ENCODE measurements at regions not wholly inside any gene's neighbourhood (a gene's known extent, or its start where the extent isn't known, plus 50 kb on each side); places are given as distances from the start of the nearest gene placed in this dataset.

DNA sequence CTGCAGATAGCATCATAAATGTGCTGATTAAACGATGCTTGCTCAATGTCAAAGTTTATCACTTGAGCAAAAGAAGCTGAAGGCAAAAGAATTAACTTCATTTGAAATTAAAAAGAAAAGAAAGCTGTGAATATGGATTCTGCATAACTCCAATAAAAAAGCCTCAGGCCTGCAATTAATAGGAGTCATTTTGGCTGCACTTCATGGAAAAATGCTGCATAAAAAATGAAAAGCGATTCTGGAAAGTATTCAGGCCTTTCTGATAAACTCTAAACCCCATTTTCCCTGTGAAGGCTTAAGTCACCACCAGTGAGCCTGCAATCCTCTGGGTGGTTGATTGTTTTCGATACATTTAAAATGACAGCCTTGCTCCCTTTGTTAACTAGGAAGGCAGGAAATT lies 1793.4 kb downstream of the SUCLG1 start:
- H3K9me3 ChIP-seq: no peaks in the 10 kb centered on the region
- no peaks in the 10 kb centered on the region for H3K4me1 ChIP-seq
- no peak overlapping the region for H3K4me3 ChIP-seq
- H3K27ac ChIP-seq: no peak overlapping the region
- TF ChIP-seq Cebpa-rat (IDR thresholded peaks at IDR 0.05): no peak
- no peaks in the 10 kb centered on the region for H3K36me3 ChIP-seq
- H3K9ac ChIP-seq: no peak overlapping the region
- H3K4me2 ChIP-seq: no peak overlapping the region
- no peaks in the 10 kb centered on the region for H4K20me1 ChIP-seq
- no peaks in the 10 kb centered on the region for H3K27me3 ChIP-seq

- H3K4me1 ChIP-seq: no peaks in the 10 kb centered on the region
- H3K27ac ChIP-seq: no peak overlapping the region
- H4K20me1 ChIP-seq: no peaks in the 10 kb centered on the region
- H3K9ac ChIP-seq: no peak overlapping the region
- H3K36me3 ChIP-seq: no peaks in the 10 kb centered on the region
- no peak for TF ChIP-seq Cebpa-rat (IDR thresholded peaks at IDR 0.05)
- no peak overlapping the region for H3K4me3 ChIP-seq
- H3K4me2 ChIP-seq: no peak overlapping the region
- H3K27me3 ChIP-seq: no peaks in the 10 kb centered on the region
- no peaks in the 10 kb centered on the region for H3K9me3 ChIP-seq
These were observed 1802.0 kb downstream of the SUCLG1 start for GRCh38 chr2:82657106-82657505.

DNA sequence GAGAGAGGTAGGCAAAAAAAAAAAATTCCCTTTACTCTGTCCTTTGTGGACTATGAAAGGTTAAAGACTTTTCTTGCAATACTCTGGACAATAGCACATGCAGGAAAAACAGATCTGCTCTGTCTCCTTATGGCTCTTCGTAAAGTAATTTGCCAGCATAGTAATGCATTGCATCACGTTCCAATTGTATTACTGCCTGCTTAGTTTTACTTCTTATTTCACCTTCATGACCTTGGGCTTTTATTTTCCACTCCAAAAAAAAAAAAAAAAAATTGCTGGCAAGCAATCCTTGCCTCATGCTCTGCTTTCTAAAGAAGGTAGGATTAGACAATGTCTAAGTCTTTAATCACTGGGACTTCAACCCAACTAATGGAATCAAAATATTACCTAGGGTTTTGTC lies 1802.7 kb downstream of the SUCLG1 start:
- Histone ChIP-seq H3K9me3 (no peaks in the 10 kb centered on the region), H3K9ac (no peak overlapping the region), H3K4me3 (no peak overlapping the region), H3K27ac (no peak overlapping the region), H3K4me1 (no peaks in the 10 kb centered on the region), H3K4me2 (no peak overlapping the region), H3K36me3 (no peaks in the 10 kb centered on the region), H4K20me1 (no peaks in the 10 kb centered on the region), H3K27me3 (no peaks in the 10 kb centered on the region)
- TF ChIP-seq Cebpa-rat (IDR thresholded peaks at IDR 0.05): no peak

GRCh38 chr2:82652117-82652516 lies 1807.0 kb downstream of the SUCLG1 start:
- TF ChIP-seq Cebpa-rat (IDR thresholded peaks at IDR 0.05): no peak

DNA sequence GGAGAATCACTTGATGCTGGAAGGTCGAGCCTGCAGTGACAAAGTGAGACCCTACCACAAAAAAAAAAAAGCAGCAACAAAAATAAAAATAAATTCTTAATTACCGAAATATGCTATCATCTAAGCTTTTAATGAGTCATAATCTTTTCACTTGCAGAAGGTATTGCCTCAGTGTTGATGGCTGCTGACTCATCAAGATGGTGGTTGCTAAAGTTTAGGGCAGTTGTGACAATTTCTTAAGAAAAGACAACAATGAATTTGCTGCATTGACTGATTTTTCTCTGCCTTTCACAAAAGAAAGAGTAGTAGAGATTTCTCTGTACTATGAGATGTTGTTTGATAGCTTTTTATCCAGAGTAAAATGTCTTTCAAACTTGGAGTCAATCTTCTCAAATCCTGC lies 1809.0 kb downstream of the SUCLG1 start:
- TF ChIP-seq Cebpa-rat (IDR thresholded peaks at IDR 0.05): no peak
- H3K4me2 ChIP-seq: no peak overlapping the region
- H3K4me1 ChIP-seq: no peaks in the 10 kb centered on the region
- no peak overlapping the region for H3K4me3 ChIP-seq
- H4K20me1 ChIP-seq: no peaks in the 10 kb centered on the region
- no peaks in the 10 kb centered on the region for H3K36me3 ChIP-seq
- no peaks in the 10 kb centered on the region for H3K27me3 ChIP-seq
- H3K9me3 ChIP-seq: peaks cover 4% of the 10 kb centered on the region; the same call in 1 of the 2 replicates
- no peak overlapping the region for H3K9ac ChIP-seq
- no peak overlapping the region for H3K27ac ChIP-seq

More at GRCh38 chr2:82652117-82652516, 1807.0 kb downstream of the SUCLG1 start:
- Histone ChIP-seq H3K9me3 (peaks cover 4% of the 10 kb centered on the region; the same call in 1 of the 2 replicates), H3K36me3 (no peaks in the 10 kb centered on the region), H3K4me2 (no peak overlapping the region), H3K27me3 (no peaks in the 10 kb centered on the region), H3K4me1 (no peaks in the 10 kb centered on the region), H3K27ac (no peak overlapping the region), H3K4me3 (no peak overlapping the region), H3K9ac (no peak overlapping the region), H4K20me1 (no peaks in the 10 kb centered on the region)

GRCh38 chr2:82641598-82642180 lies 1817.4 kb downstream of the SUCLG1 start:
- Histone ChIP-seq H3K9me3 (peaks cover 9% of the 10 kb centered on the region; the same call in 1 of the 2 replicates), H3K9ac (no peak overlapping the region), H3K27me3 (no peaks in the 10 kb centered on the region), H3K4me1 (no peaks in the 10 kb centered on the region), H3K36me3 (no peaks in the 10 kb centered on the region), H4K20me1 (no peaks in the 10 kb centered on the region), H3K27ac (no peak overlapping the region), H3K4me2 (no peak overlapping the region), H3K4me3 (no peak overlapping the region)
- TF ChIP-seq Cebpa-rat (IDR thresholded peaks at IDR 0.05): no peak

DNA sequence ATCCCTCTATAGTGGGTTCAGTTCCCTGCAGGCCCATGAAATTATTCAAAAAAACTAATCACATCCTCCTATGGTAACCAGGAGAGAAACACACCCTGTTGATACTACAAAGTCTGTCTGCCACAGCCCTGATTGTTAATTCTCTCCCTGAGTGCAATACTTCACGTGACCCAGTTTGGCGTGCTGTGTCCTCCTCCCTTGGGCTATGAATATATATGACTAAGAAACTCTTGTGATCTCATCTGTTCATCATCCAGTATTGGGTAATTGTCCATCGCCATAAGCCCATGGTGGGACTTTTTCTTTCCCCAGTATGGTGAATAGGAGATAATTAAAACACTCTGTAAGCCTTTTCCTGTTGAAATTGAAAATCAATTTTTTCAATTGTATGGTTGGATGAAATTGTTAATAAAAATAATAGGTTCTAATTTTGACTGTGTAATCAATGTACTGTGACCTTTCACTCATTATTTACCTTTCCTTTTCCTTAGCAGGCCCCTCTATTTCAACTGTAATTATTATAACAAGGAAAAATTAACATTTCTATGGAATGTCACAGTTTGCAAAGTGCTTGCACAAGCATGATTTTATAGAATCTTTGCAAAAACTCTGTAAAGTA lies 1822.6 kb downstream of the SUCLG1 start:
- H3K4me1 ChIP-seq: no peaks in the 10 kb centered on the region
- H3K27me3 ChIP-seq: no peaks in the 10 kb centered on the region
- TF ChIP-seq Cebpa-rat (IDR thresholded peaks at IDR 0.05): no peak
- no peaks in the 10 kb centered on the region for H3K36me3 ChIP-seq
- no peak overlapping the region for H3K9ac ChIP-seq
- H4K20me1 ChIP-seq: no peaks in the 10 kb centered on the region
- peaks cover 9% of the 10 kb centered on the region; the same call in 1 of the 2 replicates for H3K9me3 ChIP-seq
- no peak overlapping the region for H3K4me3 ChIP-seq
- H3K27ac ChIP-seq: no peak overlapping the region
- no peak overlapping the region for H3K4me2 ChIP-seq

- no peaks in the 10 kb centered on the region for H3K36me3 ChIP-seq
- H3K27me3 ChIP-seq: no peaks in the 10 kb centered on the region
- no peaks in the 10 kb centered on the region for H3K9me3 ChIP-seq
- H4K20me1 ChIP-seq: no peaks in the 10 kb centered on the region
- H3K4me3 ChIP-seq: no peak overlapping the region
- no peaks in the 10 kb centered on the region for H3K4me1 ChIP-seq
- no peak overlapping the region for H3K4me2 ChIP-seq
- no peak overlapping the region for H3K9ac ChIP-seq
- no peak overlapping the region for H3K27ac ChIP-seq
- no peak for TF ChIP-seq Cebpa-rat (IDR thresholded peaks at IDR 0.05)
These were observed 1860.1 kb downstream of the SUCLG1 start for GRCh38 chr2:82599021-82599420.

DNA sequence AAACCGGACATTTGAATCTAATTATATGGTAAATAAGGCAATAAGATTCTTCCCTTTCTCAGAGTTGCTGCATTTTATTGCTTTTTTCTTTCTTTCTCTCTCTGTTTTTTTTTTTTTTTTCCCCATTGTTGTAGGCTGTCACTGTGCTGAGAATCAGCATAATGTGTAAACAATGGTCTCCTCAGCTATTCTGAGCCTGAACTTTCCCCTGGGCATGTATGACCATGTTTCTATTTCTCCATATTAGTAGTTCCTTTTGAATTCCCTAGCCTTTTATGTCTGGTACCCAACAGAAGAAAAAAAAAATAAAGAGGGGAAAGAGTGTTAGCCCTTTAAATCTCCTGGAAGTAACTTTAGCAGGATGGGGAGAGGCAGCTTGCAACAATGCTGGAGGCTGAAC lies 1862.5 kb downstream of the SUCLG1 start:
- no peak for TF ChIP-seq Cebpa-rat (IDR thresholded peaks at IDR 0.05)
- no peaks in the 10 kb centered on the region for H3K4me1 ChIP-seq
- no peaks in the 10 kb centered on the region for H3K27me3 ChIP-seq
- no peaks in the 10 kb centered on the region for H3K9me3 ChIP-seq
- no peak overlapping the region for H3K9ac ChIP-seq
- H3K36me3 ChIP-seq: no peaks in the 10 kb centered on the region
- H4K20me1 ChIP-seq: no peaks in the 10 kb centered on the region
- no peak overlapping the region for H3K4me2 ChIP-seq
- no peak overlapping the region for H3K4me3 ChIP-seq
- H3K27ac ChIP-seq: no peak overlapping the region

GRCh38 chr2:82591718-82592117 lies 1867.4 kb downstream of the SUCLG1 start:
- Histone ChIP-seq H3K27me3 (no peaks in the 10 kb centered on the region), H3K4me1 (no peaks in the 10 kb centered on the region), H3K36me3 (no peaks in the 10 kb centered on the region), H3K4me2 (no peak overlapping the region), H3K9ac (no peak overlapping the region), H3K27ac (no peak overlapping the region), H4K20me1 (no peaks in the 10 kb centered on the region), H3K4me3 (no peak overlapping the region), H3K9me3 (no peaks in the 10 kb centered on the region)
- TF ChIP-seq Cebpa-rat (IDR thresholded peaks at IDR 0.05): no peak
